Vagina (tissue), 2 donors: ENCODE measurements at regions not wholly inside any gene's neighbourhood (a gene's known extent, or its start where the extent isn't known, plus 50 kb on each side); places are given as distances from the start of the nearest gene placed in this dataset.

Experiments used
- POLR2A ChIP-seq, 2 donors: fragments of 450-650 bp; IDR thresholded peaks; one replicate each; pipeline ENCODE4 v1.6.1; 2017; ENCODE audit warnings: antibody characterized with exemption in 2 of 2, mild to moderate bottlenecking in 2 of 2, moderate library complexity in 2 of 2
- POLR2AphosphoS5 ChIP-seq, 2 donors: sonication (generic); formaldehyde crosslinking; IDR thresholded peaks; one replicate each; pipeline ENCODE4 v1.9.0; 2017; ENCODE audit warnings: antibody characterized with exemption in 2 of 2, mild to moderate bottlenecking in 2 of 2, low read depth in 1 of 2; ENCODE audit not compliant: insufficient read depth in 1 of 2
- TF ChIP-seq, protein P1 (sequence below), 3 experiments: fragments of 450-650 bp in 2 of 3; fragments of 200-600 bp in 1 of 3; sonication (generic) in 1 of 3; IDR thresholded peaks; one replicate each; pipeline ENCODE4 v1.5.1; 2017 to 2019; ENCODE audit warnings: antibody characterized with exemption in 3 of 3, mild to moderate bottlenecking in 2 of 3, moderate library complexity in 2 of 3

DNA sequence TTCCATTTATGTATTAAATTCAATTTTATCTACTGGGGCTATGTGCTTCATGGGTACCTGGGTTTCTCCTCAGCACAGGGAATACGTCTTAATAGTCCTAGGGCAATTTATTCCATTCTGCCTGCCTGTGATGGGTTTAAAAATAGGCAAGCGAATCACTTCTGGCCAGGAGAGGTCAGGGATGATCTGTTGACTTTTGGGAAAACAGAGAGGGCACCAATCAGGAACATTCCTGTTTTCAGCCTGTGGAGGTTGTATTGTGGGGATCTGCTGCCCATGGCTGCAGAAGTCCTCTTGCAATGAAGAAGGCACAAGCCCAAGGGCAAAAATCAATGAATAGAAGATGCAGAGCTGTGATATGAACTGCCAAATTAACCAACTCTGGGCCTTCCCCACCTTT, 303.1 kb downstream of the CTH start:
- TF ChIP-seq, protein P1, sequence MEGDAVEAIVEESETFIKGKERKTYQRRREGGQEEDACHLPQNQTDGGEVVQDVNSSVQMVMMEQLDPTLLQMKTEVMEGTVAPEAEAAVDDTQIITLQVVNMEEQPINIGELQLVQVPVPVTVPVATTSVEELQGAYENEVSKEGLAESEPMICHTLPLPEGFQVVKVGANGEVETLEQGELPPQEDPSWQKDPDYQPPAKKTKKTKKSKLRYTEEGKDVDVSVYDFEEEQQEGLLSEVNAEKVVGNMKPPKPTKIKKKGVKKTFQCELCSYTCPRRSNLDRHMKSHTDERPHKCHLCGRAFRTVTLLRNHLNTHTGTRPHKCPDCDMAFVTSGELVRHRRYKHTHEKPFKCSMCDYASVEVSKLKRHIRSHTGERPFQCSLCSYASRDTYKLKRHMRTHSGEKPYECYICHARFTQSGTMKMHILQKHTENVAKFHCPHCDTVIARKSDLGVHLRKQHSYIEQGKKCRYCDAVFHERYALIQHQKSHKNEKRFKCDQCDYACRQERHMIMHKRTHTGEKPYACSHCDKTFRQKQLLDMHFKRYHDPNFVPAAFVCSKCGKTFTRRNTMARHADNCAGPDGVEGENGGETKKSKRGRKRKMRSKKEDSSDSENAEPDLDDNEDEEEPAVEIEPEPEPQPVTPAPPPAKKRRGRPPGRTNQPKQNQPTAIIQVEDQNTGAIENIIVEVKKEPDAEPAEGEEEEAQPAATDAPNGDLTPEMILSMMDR (IDR thresholded peaks at IDR 0.05), result no peak
- TF ChIP-seq POLR2AphosphoS5 (IDR thresholded peaks at IDR 0.05; ENCODE audit: insufficient read depth in 1 of 2, low read depth in 1 of 2) (no peak), POLR2A (IDR thresholded peaks at IDR 0.05) (no peak)
